HG03442 (cell line): ENCODE measurements at regions not wholly inside any gene's neighbourhood (a gene's known extent, or its start where the extent isn't known, plus 50 kb on each side); places are given as distances from the start of the nearest gene placed in this dataset.

Source experiments
- ATAC-seq: cut with Tn5 transposase; IDR thresholded peaks from one replicate; pipeline ENCODE4 v1.9.1; 2021; ENCODE audit warnings: mild to moderate bottlenecking, moderate library complexity; ENCODE audit not compliant: unreplicated experiment

- no peak for ATAC-seq
Observed at GRCh38 chr4:3851211-3851610, 85.0 kb downstream of the ADRA2C start.

GRCh38 chr4:3851881-3852280, 85.7 kb downstream of the ADRA2C start:
- ATAC-seq, result no peak

- ATAC-seq, result no peak
Observed at GRCh38 chr4:3852309-3852708, 86.1 kb downstream of the ADRA2C start.

GRCh38 chr4:3852711-3853110, 86.5 kb downstream of the ADRA2C start:
- ATAC-seq, result no peak

GRCh38 chr4:3853388-3854035, 87.3 kb downstream of the ADRA2C start:
- ATAC-seq, result no peak

- ATAC-seq, result no peak
Observed at GRCh38 chr4:3854661-3855060, 88.5 kb downstream of the ADRA2C start.

GRCh38 chr4:3855646-3856045, 89.5 kb downstream of the ADRA2C start:
- ATAC-seq, result no peak

GRCh38 chr4:3856604-3857204, 90.5 kb downstream of the ADRA2C start:
- ATAC-seq, result no peak

- ATAC-seq, result no peak
Observed at GRCh38 chr4:3857269-3857926, 91.2 kb downstream of the ADRA2C start.

- no peak for ATAC-seq
Observed at GRCh38 chr4:3858046-3858730, 92.0 kb downstream of the ADRA2C start.

GRCh38 chr4:3858765-3859388, 92.7 kb downstream of the ADRA2C start:
- no peak for ATAC-seq

- ATAC-seq, result no peak
Observed at GRCh38 chr4:3859571-3859970, 93.4 kb downstream of the ADRA2C start.

GRCh38 chr4:3860061-3860912, 94.1 kb downstream of the ADRA2C start:
- ATAC-seq, result no peak

- no peak for ATAC-seq
Observed at GRCh38 chr4:3860913-3861636, 94.9 kb downstream of the ADRA2C start.

GRCh38 chr4:3861720-3862639, 95.8 kb downstream of the ADRA2C start:
- ATAC-seq, result no peak

- ATAC-seq, result no peak
Observed at GRCh38 chr4:3862640-3863420, 96.6 kb downstream of the ADRA2C start.

- ATAC-seq, result no peak
Observed at GRCh38 chr4:3863841-3864741, 97.9 kb downstream of the ADRA2C start.
